H1 (cell line): ENCODE measurements at regions not wholly inside any gene's neighbourhood (a gene's known extent, or its start where the extent isn't known, plus 50 kb on each side); places are given as distances from the start of the nearest gene placed in this dataset.

Experiments
- CTCF ChIA-PET: fragments of 300-600 bp; sonication (Branson Sonifier 250); formaldehyde crosslinking; loops from one replicate; lab custom pipeline; 2021; ENCODE audit not compliant: partially characterized antibody; lab: Charles Lee
- POLR2A ChIA-PET: fragments of 300-600 bp; sonication (Branson Sonifier 250); formaldehyde crosslinking; loops from one replicate; lab custom pipeline; 2021; ENCODE audit warnings: inconsistent platforms; ENCODE audit not compliant: partially characterized antibody; lab: Charles Lee
- DNase-seq, 2 experiments: peaks; one replicate each; pipeline versions ENCODE4 v3.0.0 to v3.0.0-alpha.2; 2010 to 2022; ENCODE audit warnings: low spot score in 2 of 2, low read depth in 1 of 2, mixed read lengths in 1 of 2
- FAIRE-seq: peaks from 2 replicates; lab custom pipeline; 2011; peaks lifted over from hg19 to GRCh38; lab: Jason Lieb, UNC
- H2AFZ ChIP-seq: 2 replicates; pipeline ENCODE4 v1.8.1; 2012; ENCODE audit warnings: low read length, inconsistent platforms
- H2AK5ac ChIP-seq: 2 replicates; pipeline ENCODE4 v1.6.1; 2013; ENCODE audit warnings: low read depth, low read length
- H2BK120ac ChIP-seq: replicated peaks from 2 replicates; pipeline ENCODE3; 2013; ENCODE audit warnings: low read depth, low read length, inconsistent platforms
- H2BK12ac ChIP-seq: 2 replicates; pipeline ENCODE4 v1.6.1; 2013; ENCODE audit warnings: low read depth, low read length
- H2BK15ac ChIP-seq: 2 replicates; pipeline ENCODE4 v1.6.1; 2013; ENCODE audit warnings: low read length
- H2BK20ac ChIP-seq: 2 replicates; pipeline ENCODE4 v1.6.1; 2013; ENCODE audit warnings: low read length
- H2BK5ac ChIP-seq: 2 replicates; pipeline ENCODE4 v1.6.1; 2013; ENCODE audit warnings: low read depth, low read length
- H3K14ac ChIP-seq: 2 replicates; pipeline ENCODE4 v1.6.1; 2013; ENCODE audit warnings: inconsistent platforms; ENCODE audit not compliant: insufficient read length
- H3K18ac ChIP-seq: 2 replicates; pipeline ENCODE4 v1.6.1; 2013; ENCODE audit warnings: low read length; ENCODE audit errors: extremely low read depth
- H3K23ac ChIP-seq: 2 replicates; pipeline ENCODE4 v1.6.1; 2013; ENCODE audit warnings: inconsistent platforms; ENCODE audit not compliant: insufficient read length
- H3K23me2 ChIP-seq: 2 replicates; pipeline ENCODE4 v1.6.1; 2013; ENCODE audit warnings: low read depth, low read length
- H3K27ac ChIP-seq: 2 replicates; pipeline ENCODE4 v1.6.1; 2011; ENCODE audit warnings: low read depth, low read length, inconsistent platforms
- H3K27me3 ChIP-seq, 4 experiments: replicated peaks in 1 of 4; 1 replicate in 1 of 4; 2 replicates in 3 of 4; pipeline versions ENCODE4 v1.6.1 to v1.8.1; 2011 to 2013; ENCODE audit warnings: low read length in 3 of 4, mild to moderate bottlenecking in 3 of 4, inconsistent platforms in 2 of 4, mixed read lengths in 2 of 4, moderate library complexity in 1 of 4; ENCODE audit not compliant: control insufficient read depth in 3 of 4, insufficient read depth in 3 of 4; ENCODE audit errors: extremely low read depth in 1 of 4
- H3K36me3 ChIP-seq, 4 experiments: 2 replicates each; pipeline versions ENCODE4 v1.6.1 to v1.8.1; 2011 to 2013; ENCODE audit warnings: mild to moderate bottlenecking in 4 of 4, low read length in 3 of 4, moderate library complexity in 2 of 4, control low read depth in 1 of 4, inconsistent platforms in 1 of 4; ENCODE audit not compliant: insufficient read depth in 4 of 4, control insufficient read depth in 2 of 4
- H3K4ac ChIP-seq: replicated peaks from 2 replicates; pipeline ENCODE3; 2013; ENCODE audit warnings: low read length, low read depth, mixed read lengths, inconsistent platforms; ENCODE audit not compliant: insufficient read length
- H3K4me1 ChIP-seq, 4 experiments: replicated peaks in 1 of 4; 1 replicate in 1 of 4; 2 replicates in 3 of 4; pipeline versions ENCODE4 v1.6.1 to v1.8.1; 2011 to 2013; ENCODE audit warnings: low read length in 3 of 4, inconsistent platforms in 2 of 4, mixed read lengths in 1 of 4; ENCODE audit not compliant: insufficient read depth in 4 of 4, control insufficient read depth in 3 of 4
- H3K4me2 ChIP-seq, 2 experiments: 2 replicates each; pipeline versions ENCODE4 v1.6.1 to v1.8.1; 2011 to 2013; ENCODE audit warnings: low read depth in 2 of 2, low read length in 2 of 2, control low read depth in 1 of 2, inconsistent platforms in 1 of 2, mild to moderate bottlenecking in 1 of 2; ENCODE audit not compliant: insufficient read depth in 1 of 2
- H3K4me3 ChIP-seq, 4 experiments: fragments of 200-600, 300-600 bp in 1 of 4; sonication (generic), shearing (Covaris generic), sonication (Bioruptor Twin) in 1 of 4; 2 replicates each; pipeline versions ENCODE4 v1.5.1 to v1.8.1; 2011 to 2016; ENCODE audit warnings: low read length in 4 of 4, low read depth in 3 of 4, control low read depth in 2 of 4, inconsistent platforms in 2 of 4, mild to moderate bottlenecking in 2 of 4, mixed read lengths in 1 of 4, moderate library complexity in 1 of 4; ENCODE audit not compliant: insufficient read depth in 2 of 4; ENCODE audit errors: extremely low read depth in 1 of 4
- H3K56ac ChIP-seq: replicated peaks from 2 replicates; pipeline ENCODE3; 2013; ENCODE audit warnings: low read depth, mild to moderate bottlenecking, mixed read lengths, low read length, inconsistent platforms; ENCODE audit not compliant: insufficient read length
- H3K79me1 ChIP-seq: 2 replicates; pipeline ENCODE4 v1.6.1; 2013; ENCODE audit warnings: low read depth, low read length, control low read depth
- H3K79me2 ChIP-seq, 2 experiments: 2 replicates each; pipeline versions ENCODE4 v1.6.1 to v1.8.1; 2012 to 2013; ENCODE audit warnings: low read length in 2 of 2, mild to moderate bottlenecking in 2 of 2, inconsistent platforms in 1 of 2; ENCODE audit not compliant: insufficient read depth in 2 of 2, control insufficient read depth in 1 of 2
- H3K9ac ChIP-seq, 4 experiments: replicated peaks in 1 of 4; 1 replicate in 1 of 4; 2 replicates in 3 of 4; pipeline versions ENCODE4 v1.6.1 to v1.8.1; 2011 to 2013; ENCODE audit warnings: low read depth in 3 of 4, low read length in 3 of 4, control low read depth in 2 of 4, mild to moderate bottlenecking in 2 of 4, moderate library complexity in 2 of 4, inconsistent platforms in 1 of 4; ENCODE audit errors: extremely low read depth in 1 of 4
- H3K9me3 ChIP-seq, 2 experiments: 2 replicates each; pipeline versions ENCODE4 v1.6.1 to v1.8.1; 2012 to 2013; ENCODE audit warnings: mild to moderate bottlenecking in 2 of 2, moderate library complexity in 2 of 2, control low read depth in 1 of 2, inconsistent platforms in 1 of 2, low read depth in 1 of 2, low read length in 1 of 2, mixed read lengths in 1 of 2; ENCODE audit not compliant: insufficient read depth in 2 of 2
- H4K20me1 ChIP-seq, 2 experiments: replicated peaks in 1 of 2; 2 replicates each; pipeline versions ENCODE3 to v1.8.1; 2011 to 2013; ENCODE audit warnings: inconsistent platforms in 2 of 2, low read length in 2 of 2, mild to moderate bottlenecking in 1 of 2; ENCODE audit not compliant: insufficient read depth in 2 of 2, control insufficient read depth in 1 of 2
- H4K5ac ChIP-seq: 2 replicates; pipeline ENCODE4 v1.6.1; 2013; ENCODE audit warnings: low read length, low read depth, mixed read lengths, inconsistent platforms; ENCODE audit not compliant: insufficient read length
- H4K8ac ChIP-seq: 2 replicates; pipeline ENCODE4 v1.8.0; 2013; ENCODE audit warnings: mild to moderate bottlenecking, moderate library complexity, low read length, inconsistent platforms; ENCODE audit not compliant: insufficient read depth; ENCODE audit errors: extremely low read depth
- H4K91ac ChIP-seq: replicated peaks from 2 replicates; pipeline ENCODE3; 2013; ENCODE audit warnings: low read length, mixed read lengths, inconsistent platforms; ENCODE audit not compliant: insufficient read length
- POLR2AphosphoS5 ChIP-seq: IDR thresholded peaks from 2 replicates; pipeline ENCODE4 v1.6.1; 2011; ENCODE audit warnings: low read depth, low read length
- SIN3A ChIP-seq, 2 experiments: IDR thresholded peaks in 1 of 2; conservative IDR thresholded peaks in 1 of 2; 2 replicates each; pipeline ENCODE4 v1.6.1; 2011 to 2012; ENCODE audit warnings: low read length in 2 of 2, improper control_type of control experiment in 1 of 2, low read depth in 1 of 2, mild to moderate bottlenecking in 1 of 2
- SP4 ChIP-seq: IDR thresholded peaks from 2 replicates; pipeline ENCODE4 v1.6.1; 2012; ENCODE audit warnings: low read length, inconsistent platforms
- TEAD4 ChIP-seq: IDR thresholded peaks from 2 replicates; pipeline ENCODE4 v1.6.1; 2012; ENCODE audit warnings: low read depth, low read length, inconsistent platforms, mixed read lengths
- WGBS, 2 experiments: shearing (Covaris generic) in 1 of 2; methylation state at CpG; one replicate each; pipeline versions ENCODE4 v1.1.6 to v1.1.7; 2013 to 2015; ENCODE audit warnings: low lambda C conversion rate in 2 of 2, mixed read lengths in 2 of 2, inconsistent platforms in 1 of 2, low coverage in 1 of 2, missing lambda C conversion rate in 1 of 2; ENCODE audit not compliant: insufficient replicate concordance in 2 of 2, insufficient coverage in 1 of 2, insufficient read length in 1 of 2; ENCODE audit errors: extremely low coverage in 1 of 2, missing lambda C conversion rate in 1 of 2; 5-methylcytosine and 5-hydroxymethylcytosine counted together

DNA sequence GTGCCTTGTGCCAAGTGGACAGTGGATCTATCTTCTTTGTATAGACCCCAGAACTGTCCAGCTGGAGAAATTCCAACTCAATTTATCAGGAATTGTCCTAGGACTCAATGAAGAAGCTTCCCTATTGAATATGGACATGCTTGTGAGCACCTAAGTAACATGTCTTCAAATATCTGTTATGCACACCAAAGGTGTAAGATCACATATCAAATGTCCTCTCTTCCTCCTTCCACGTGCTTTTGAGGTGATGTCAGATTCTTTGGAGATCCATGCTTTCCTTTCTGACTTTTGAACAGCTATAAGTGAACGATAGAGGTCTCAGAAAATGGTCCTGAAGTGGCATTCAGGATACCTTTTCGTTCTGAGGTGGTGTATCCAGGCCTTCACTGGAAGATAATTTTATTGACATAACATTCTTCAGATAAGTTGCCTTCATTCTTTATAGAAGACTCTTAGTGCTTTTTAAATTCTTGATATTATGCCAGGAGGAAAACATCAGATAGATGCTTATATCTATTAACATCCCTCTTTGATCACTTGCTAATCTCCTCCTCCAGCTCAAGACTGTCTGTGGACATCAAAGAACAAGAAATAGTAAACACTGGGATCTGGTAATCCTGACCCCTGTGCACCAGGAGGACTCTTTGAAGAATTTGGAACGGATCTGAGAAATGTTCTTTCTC lies 246.4 kb downstream of the SMARCA2 start:
- H3K18ac ChIP-seq, result no peak overlapping the region
- H2BK5ac ChIP-seq, result no peak overlapping the region
- no peak overlapping the region for H3K56ac ChIP-seq
- ChIA-PET POLR2A (no interaction called here), CTCF (interaction anchor here (0.6 to 3.0 kb wide), 7 partner anchors 11 to 312 kb away, joined by 3 to 15 read pairs (median 4); no protein-coding TSS in a partner anchor)
- H3K9ac ChIP-seq, result no peak overlapping the region
- H2AFZ ChIP-seq, result no peak overlapping the region
- H4K91ac ChIP-seq, result no peak overlapping the region
- no peak overlapping the region for H3K4me2 ChIP-seq
- no peaks in the 10 kb centered on the region for H3K36me3 ChIP-seq
- H2BK20ac ChIP-seq, result no peak overlapping the region
- no peak overlapping the region for H2BK120ac ChIP-seq
- DNase-seq (no peak), FAIRE-seq (no peak)
- WGBS, 2 experiments, result 86% methylated on average over 4 of the region's 4 CpGs; no CpG with 5 or more reads in 1 of the 2 experiments
- H4K5ac ChIP-seq, result no peak overlapping the region
- no peak overlapping the region for H2AK5ac ChIP-seq
- no peak overlapping the region for H3K14ac ChIP-seq
- H3K4ac ChIP-seq, result no peak overlapping the region
- peaks cover 0 to 7% of the 10 kb centered on the region in 2 experiments; a peak in 1 of 4 replicates for H3K9me3 ChIP-seq
- H2BK12ac ChIP-seq, result no peak overlapping the region
- no peak for TF ChIP-seq SIN3A (conservative IDR thresholded peaks at IDR 0.05 in 1 of 2, IDR thresholded peaks at IDR 0.05 in 1 of 2; ENCODE audit: low read depth in 1 of 2, low read length in 2 of 2)
- no peak for TF ChIP-seq SP4
- TF ChIP-seq POLR2AphosphoS5, result no peak
- TF ChIP-seq TEAD4, result no peak
- H3K4me3 ChIP-seq, result no peak overlapping the region
- no peak overlapping the region for H3K27ac ChIP-seq
- H2BK15ac ChIP-seq, result no peak overlapping the region
- H3K23ac ChIP-seq, result no peak overlapping the region
- peaks cover 0 to 2% (median 0%) of the 10 kb centered on the region in 4 experiments; a peak in 1 of 7 replicates for H3K4me1 ChIP-seq
- no peaks in the 10 kb centered on the region; a peak in 1 of 7 replicates for H3K27me3 ChIP-seq
- no peaks in the 10 kb centered on the region for H4K20me1 ChIP-seq
- H3K79me1 ChIP-seq, result no peaks in the 10 kb centered on the region
- no peaks in the 10 kb centered on the region for H3K79me2 ChIP-seq
- H4K8ac ChIP-seq, result no peak overlapping the region
- H3K23me2 ChIP-seq, result no peaks in the 10 kb centered on the region; the same call in 1 of the 2 replicates
